IMR-90 (cell line): ENCODE measurements at regions not wholly inside any gene's neighbourhood (a gene's known extent, or its start where the extent isn't known, plus 50 kb on each side); places are given as distances from the start of the nearest gene placed in this dataset.

Experiments used
- ATAC-seq: fragments of 200-7000 bp; cut with Tn5 transposase; 2 replicates; pipeline ENCODE4 v1.9.1; 2020; ENCODE audit warnings: low read depth, mild to moderate bottlenecking, moderate library complexity
- BruUV-seq: library from RNA; stranded (reverse); fragments of 400-500 nt; replicated peaks from 2 replicates; lab custom pipeline; 2021; lab: Mats Ljungman, UMichigan
- CTCF ChIA-PET: fragments of 300-600 bp; formaldehyde crosslinking; extraction: SDS; loops from one replicate; lab custom pipeline; 2021; ENCODE audit warnings: antibody characterized with exemption; lab: Yijun Ruan, JAX
- POLR2A ChIA-PET: fragments of 300-600 bp; sonication (Branson Sonifier 250); formaldehyde crosslinking; loops from one replicate; lab custom pipeline; 2022; ENCODE audit warnings: antibody characterized with exemption; ENCODE audit not compliant: unreplicated experiment; lab: Charles Lee
- DNase-seq: peaks from one replicate; pipeline ENCODE4 v3.0.0; 2013
- H2AFZ ChIP-seq: replicated peaks from 2 replicates; pipeline ENCODE3; 2013; ENCODE audit warnings: low read length, mild to moderate bottlenecking; ENCODE audit not compliant: poor library complexity
- H2AK5ac ChIP-seq: 2 replicates; pipeline ENCODE4 v1.6.1; 2013; ENCODE audit warnings: low read depth, low read length, inconsistent platforms
- H2AK9ac ChIP-seq: replicated peaks from 2 replicates; pipeline ENCODE3; 2013; ENCODE audit warnings: mild to moderate bottlenecking, low read depth, low read length, moderate library complexity; ENCODE audit not compliant: poor library complexity
- H2BK120ac ChIP-seq: 2 replicates; pipeline ENCODE4 v1.6.1; 2013; ENCODE audit warnings: low read depth, low read length, inconsistent platforms
- H2BK15ac ChIP-seq: 3 replicates; pipeline ENCODE4 v1.6.1; 2013; ENCODE audit warnings: low read depth, low read length, inconsistent platforms
- H2BK20ac ChIP-seq: 2 replicates; pipeline ENCODE4 v1.6.1; 2013; ENCODE audit warnings: low read depth, mild to moderate bottlenecking, inconsistent platforms, low read length, moderate library complexity
- H2BK5ac ChIP-seq: 2 replicates; pipeline ENCODE4 v1.6.1; 2013; ENCODE audit warnings: mild to moderate bottlenecking, low read depth, low read length, inconsistent platforms; ENCODE audit not compliant: poor library complexity, severe bottlenecking
- H3K14ac ChIP-seq: replicated peaks from 2 replicates; pipeline ENCODE4 v1.6.1; 2013; ENCODE audit warnings: low read depth, low read length, inconsistent platforms
- H3K18ac ChIP-seq: 2 replicates; pipeline ENCODE4 v1.6.1; 2013; ENCODE audit warnings: low read depth, low read length, control low read depth
- H3K23ac ChIP-seq: 2 replicates; pipeline ENCODE4 v1.6.1; 2013; ENCODE audit warnings: low read depth, low read length, inconsistent platforms
- H3K27ac ChIP-seq: 2 replicates; pipeline ENCODE4 v1.5.1; 2013; ENCODE audit warnings: mild to moderate bottlenecking, control low read depth, low read length; ENCODE audit not compliant: insufficient read depth
- H3K27me3 ChIP-seq: 2 replicates; pipeline ENCODE4 v1.6.1; 2013; ENCODE audit warnings: low read length; ENCODE audit not compliant: control insufficient read depth, insufficient read depth
- H3K36me3 ChIP-seq: 2 replicates; pipeline ENCODE4 v1.6.1; 2013; ENCODE audit warnings: low read length, mixed read lengths; ENCODE audit not compliant: control insufficient read depth, insufficient read depth
- H3K4ac ChIP-seq: 2 replicates; pipeline ENCODE4 v1.6.1; 2013; ENCODE audit warnings: low read depth, low read length, inconsistent platforms
- H3K4me1 ChIP-seq: 2 replicates; pipeline ENCODE4 v1.6.1; 2013; ENCODE audit warnings: low read length, mixed read lengths; ENCODE audit not compliant: control insufficient read depth, insufficient read depth
- H3K4me2 ChIP-seq: 2 replicates; pipeline ENCODE4 v1.6.1; 2013; ENCODE audit warnings: low read depth, mild to moderate bottlenecking, control low read depth, low read length, moderate library complexity
- H3K4me3 ChIP-seq: 2 replicates; pipeline ENCODE4 v1.5.1; 2013; ENCODE audit warnings: low read depth, mild to moderate bottlenecking, control low read depth, low read length, moderate library complexity; ENCODE audit not compliant: insufficient read depth
- H3K56ac ChIP-seq: 2 replicates; pipeline ENCODE4 v1.6.1; 2013; ENCODE audit warnings: low read length, inconsistent platforms; ENCODE audit not compliant: insufficient read depth; ENCODE audit errors: extremely low read depth
- H3K79me1 ChIP-seq, 2 experiments: 2 replicates each; pipeline ENCODE4 v1.6.1; 2013; ENCODE audit warnings: low read length in 2 of 2, inconsistent platforms in 1 of 2, low read depth in 1 of 2
- H3K9ac ChIP-seq: 2 replicates; pipeline ENCODE4 v1.6.1; 2013; ENCODE audit warnings: low read depth, low read length, control low read depth
- H3K9me1 ChIP-seq: 2 replicates; pipeline ENCODE4 v1.6.1; 2013; ENCODE audit warnings: low read length, inconsistent platforms; ENCODE audit not compliant: insufficient read depth
- H3K9me3 ChIP-seq: 2 replicates; pipeline ENCODE4 v1.6.1; 2013; ENCODE audit warnings: low read length; ENCODE audit not compliant: control insufficient read depth, insufficient read depth
- H4K20me1 ChIP-seq: 2 replicates; pipeline ENCODE4 v1.6.1; 2013; ENCODE audit warnings: low read length, inconsistent platforms; ENCODE audit not compliant: insufficient read depth
- H4K5ac ChIP-seq: 2 replicates; pipeline ENCODE4 v1.6.1; 2013; ENCODE audit warnings: mild to moderate bottlenecking, low read depth, low read length, control low read depth
- H4K8ac ChIP-seq, 2 experiments: 2 replicates each; pipeline ENCODE4 v1.6.1; 2013; ENCODE audit warnings: low read depth in 2 of 2, low read length in 2 of 2, control low read depth in 1 of 2, inconsistent platforms in 1 of 2
- H4K91ac ChIP-seq: 2 replicates; pipeline ENCODE4 v1.6.1; 2013; ENCODE audit warnings: low read depth, low read length, inconsistent platforms; ENCODE audit not compliant: insufficient read depth
- BHLHE40 ChIP-seq: fragments of 150-350 bp; IDR thresholded peaks from 2 replicates; pipeline ENCODE4 v1.6.1; 2016; ENCODE audit warnings: mild to moderate bottlenecking, low read depth, low read length
- CHD1 ChIP-seq: IDR thresholded peaks from 2 replicates; pipeline ENCODE4 v1.6.1; 2012; ENCODE audit warnings: low read depth, low read length, improper control_type of control experiment
- MAFK ChIP-seq: IDR thresholded peaks from 2 replicates; pipeline ENCODE4 v1.6.1; 2012; ENCODE audit warnings: low read depth, low read length, improper control_type of control experiment
- MXI1 ChIP-seq: IDR thresholded peaks from 2 replicates; pipeline ENCODE4 v1.6.1; 2012; ENCODE audit warnings: low read depth, mild to moderate bottlenecking, low read length, moderate library complexity, borderline replicate concordance
- RFX5 ChIP-seq: IDR thresholded peaks from 2 replicates; pipeline ENCODE4 v1.8.0; 2012; ENCODE audit warnings: low read depth, mild to moderate bottlenecking, low read length, moderate library complexity
- USF2 ChIP-seq: fragments of 150-350 bp; IDR thresholded peaks from 2 replicates; pipeline ENCODE4 v1.6.1; 2017; ENCODE audit warnings: mild to moderate bottlenecking, antibody characterized with exemption, low read length, low read depth
- WGBS, 2 experiments: methylation state at CpG; one replicate each; pipeline versions ENCODE4 v1.1.5 to v1.1.7; 2013; ENCODE audit warnings: missing lambda C conversion rate in 2 of 2; ENCODE audit not compliant: insufficient read length in 1 of 2; ENCODE audit errors: extremely low coverage in 2 of 2; 5-methylcytosine and 5-hydroxymethylcytosine counted together
- dilution Hi-C: fragments of 300-500 bp; cut with HindIII; formaldehyde crosslinking; loops from one replicate; pipeline ENCODE4 v1.14.3; 2018; ENCODE audit warnings: low sequenced_read_pairs; ENCODE audit not compliant: unreplicated experiment
- in situ Hi-C: fragments of 300-500 bp; cut with MboI; formaldehyde crosslinking; loops from 3 replicates; pipeline ENCODE4 v1.14.3; 2019; ENCODE audit warnings: low sequenced_read_pairs, inconsistent platforms, mixed read lengths
- intact Hi-C: fragments of 100-400 bp; cut with micrococcal nuclease; formaldehyde crosslinking; loops from 2 replicates; pipeline ENCODE4 v1.10.0; 2022

- 59% methylated on average over 7 of the region's 15 CpGs; no CpG with 5 or more reads in 1 of the 2 experiments for WGBS, 2 experiments
- Histone ChIP-seq H2AK9ac (peak overlapping the region; percentile 18), H3K36me3 (no peaks in the 10 kb centered on the region), H3K4ac (peak overlapping the region; percentile 44), H3K4me3 (peak overlapping the region; percentile 8; the same call in 1 of the 2 replicates), H3K4me1 (peaks cover 19% of the 10 kb centered on the region), H2AK5ac (no peak overlapping the region), H3K4me2 (peak overlapping the region; percentile 93), H3K9ac (peak overlapping the region; percentile 40; the same call in 1 of the 2 replicates), H3K23ac (no peak overlapping the region), H3K56ac (no peak overlapping the region), H2AFZ (peak overlapping the region; percentile 88), H3K14ac (peak overlapping the region; percentile 62; the same call in 1 of the 2 replicates), H3K27me3 (no peaks in the 10 kb centered on the region), H4K8ac (peak overlapping the region; percentile 35 to 79; a peak in 3 of 4 replicates), H3K79me1 (peaks cover 0 to 25% of the 10 kb centered on the region in 2 experiments; a peak in 3 of 4 replicates), H2BK20ac (no peak overlapping the region), H4K5ac (peak overlapping the region; percentile 78), H2BK5ac (no peak overlapping the region), H3K27ac (no peak overlapping the region), H4K20me1 (peaks cover 6% of the 10 kb centered on the region; the same call in 1 of the 2 replicates), H3K18ac (0 out of 2 replicates have a peak overlapping the region, but pooled peaks have one; percentile 16), H3K9me3 (no peaks in the 10 kb centered on the region), H3K9me1 (no peaks in the 10 kb centered on the region; the same call in 1 of the 2 replicates), H4K91ac (no peak overlapping the region), H2BK120ac (peak overlapping the region; percentile 31; the same call in 1 of the 2 replicates), H2BK15ac (peak overlapping the region; percentile 26; the same call in 1 of the 3 replicates)
- POLR2A ChIA-PET: no interaction called here
- TF ChIP-seq USF2 (no peak), MAFK (peak; percentile 27; the same call in 1 of the 2 replicates), MXI1 (no peak), BHLHE40 (no peak), RFX5 (no peak), CHD1 (no peak)
- intact Hi-C loops: no loop called here
- no TSS peak for BruUV-seq
- in situ Hi-C loops: no loop called here
- ATAC-seq (no peak), DNase-seq (no peak)
- CTCF ChIA-PET: interaction anchor here (0.6 kb wide), 1 partner anchor 13 kb away, joined by 3 read pairs; no protein-coding TSS in a partner anchor
- dilution Hi-C loops: no loop called here
Observed at GRCh38 chr4:3387154-3387942, 54.4 kb upstream of the HGFAC start.
